ENCODE measurements at regions not wholly inside any gene's neighbourhood (a gene's known extent, or its start where the extent isn't known, plus 50 kb on each side); places are given as distances from the start of the nearest gene placed in this dataset.

GRCh38 chr17:33514369-33514768, 221.3 kb upstream of the ASIC2 start:
- Histone ChIP-seq H3K27ac (no peak overlapping the region), H3K27me3 (peaks cover 20% of the 10 kb centered on the region), H3K9me3 (peaks cover 0 to 4% (median 0%) of the 10 kb centered on the region in 3 donors), H3K4me1 (peaks cover 0 to 5% (median 0%) of the 10 kb centered on the region in 3 donors), H3K36me3 (no peaks in the 10 kb centered on the region), H3K4me3 (no peak overlapping the region)
- no peak for TF ChIP-seq CTCF (IDR thresholded peaks at IDR 0.05)
- no peak for ATAC-seq
- 81 to 91% methylated on average over 4 to 6 of the region's 6 CpGs for WGBS, 2 donors (ENCODE audit: low coverage in 1 of 2)

GRCh38 chr17:33515974-33516373, 222.9 kb upstream of the ASIC2 start:
- peaks cover 0 to 4% (median 0%) of the 10 kb centered on the region in 3 donors for H3K9me3 ChIP-seq
- TF ChIP-seq CTCF (IDR thresholded peaks at IDR 0.05) (no peak), POLR2AphosphoS5 (IDR thresholded peaks at IDR 0.05) (no peak), EP300 (IDR thresholded peaks at IDR 0.05) (no peak), POLR2A (IDR thresholded peaks at IDR 0.05) (no peak)
- peaks cover 24% of the 10 kb centered on the region for H3K27me3 ChIP-seq
- H3K4me1 ChIP-seq, result no peaks in the 10 kb centered on the region
- ATAC-seq, result no peak
- WGBS, 2 donors (ENCODE audit: low coverage in 1 of 2), result 66 to 80% methylated on average over 4 to 5 of the region's 7 CpGs
- H3K36me3 ChIP-seq, result no peaks in the 10 kb centered on the region
- no peak overlapping the region for H3K27ac ChIP-seq
- no peak overlapping the region for H3K4me3 ChIP-seq

- Histone ChIP-seq H3K27me3 (peaks cover 24% of the 10 kb centered on the region), H3K36me3 (no peaks in the 10 kb centered on the region), H3K4me1 (no peaks in the 10 kb centered on the region), H3K4me3 (no peak overlapping the region), H3K9me3 (peaks cover 0 to 4% (median 0%) of the 10 kb centered on the region in 3 donors), H3K27ac (no peak overlapping the region)
- ATAC-seq, result no peak
- no peak for TF ChIP-seq POLR2AphosphoS5 (IDR thresholded peaks at IDR 0.05)
- no peak for TF ChIP-seq EP300 (IDR thresholded peaks at IDR 0.05)
- TF ChIP-seq CTCF (IDR thresholded peaks at IDR 0.05), result no peak
- no peak for TF ChIP-seq POLR2A (IDR thresholded peaks at IDR 0.05)
- 69 to 90% methylated on average over 2 to 5 of the region's 5 CpGs for WGBS, 2 donors (ENCODE audit: low coverage in 1 of 2)
These were observed 223.6 kb upstream of the ASIC2 start for GRCh38 chr17:33516645-33517044.

- no peak overlapping the region for H3K27ac ChIP-seq
- H3K4me3 ChIP-seq, result no peak overlapping the region
- no peaks in the 10 kb centered on the region for H3K4me1 ChIP-seq
- ATAC-seq, result no peak
- peaks cover 0 to 4% (median 0%) of the 10 kb centered on the region in 3 donors for H3K9me3 ChIP-seq
- WGBS, 2 donors (ENCODE audit: low coverage in 1 of 2), result 67 to 83% methylated on average over 1 to 5 of the region's 5 CpGs
- no peaks in the 10 kb centered on the region for H3K36me3 ChIP-seq
- peaks cover 24% of the 10 kb centered on the region for H3K27me3 ChIP-seq
- TF ChIP-seq CTCF (IDR thresholded peaks at IDR 0.05) (no peak), POLR2AphosphoS5 (IDR thresholded peaks at IDR 0.05) (no peak), POLR2A (IDR thresholded peaks at IDR 0.05) (no peak), EP300 (IDR thresholded peaks at IDR 0.05) (no peak)
These were observed 224.7 kb upstream of the ASIC2 start for GRCh38 chr17:33517746-33518145.

GRCh38 chr17:33519692-33520091, 226.6 kb upstream of the ASIC2 start:
- WGBS, 2 donors (ENCODE audit: low coverage in 1 of 2), result 45% methylated on average over 4 of the region's 4 CpGs; no CpG with 5 or more reads in 1 of the 2 donors
- no peak overlapping the region for H3K27ac ChIP-seq

More at GRCh38 chr17:33519692-33520091, 226.6 kb upstream of the ASIC2 start:
- Histone ChIP-seq H3K9me3 (no peaks in the 10 kb centered on the region), H3K36me3 (no peaks in the 10 kb centered on the region), H3K27me3 (peaks cover 24% of the 10 kb centered on the region), H3K4me3 (no peak overlapping the region), H3K4me1 (peaks cover 0 to 4% (median 0%) of the 10 kb centered on the region in 3 donors)
- TF ChIP-seq EP300 (IDR thresholded peaks at IDR 0.05) (no peak), POLR2AphosphoS5 (IDR thresholded peaks at IDR 0.05) (no peak), CTCF (IDR thresholded peaks at IDR 0.05) (no peak), POLR2A (IDR thresholded peaks at IDR 0.05) (no peak)
- no peak for ATAC-seq

Data from gastroesophageal sphincter (tissue), 4 donors.